Renal pelvis (tissue), 1 donor: ENCODE measurements at regions not wholly inside any gene's neighbourhood (a gene's known extent, or its start where the extent isn't known, plus 50 kb on each side); places are given as distances from the start of the nearest gene placed in this dataset.

Source experiments
- DNase-seq: peaks from one replicate; pipeline ENCODE4 v3.0.0-alpha.2; 2013

DNA sequence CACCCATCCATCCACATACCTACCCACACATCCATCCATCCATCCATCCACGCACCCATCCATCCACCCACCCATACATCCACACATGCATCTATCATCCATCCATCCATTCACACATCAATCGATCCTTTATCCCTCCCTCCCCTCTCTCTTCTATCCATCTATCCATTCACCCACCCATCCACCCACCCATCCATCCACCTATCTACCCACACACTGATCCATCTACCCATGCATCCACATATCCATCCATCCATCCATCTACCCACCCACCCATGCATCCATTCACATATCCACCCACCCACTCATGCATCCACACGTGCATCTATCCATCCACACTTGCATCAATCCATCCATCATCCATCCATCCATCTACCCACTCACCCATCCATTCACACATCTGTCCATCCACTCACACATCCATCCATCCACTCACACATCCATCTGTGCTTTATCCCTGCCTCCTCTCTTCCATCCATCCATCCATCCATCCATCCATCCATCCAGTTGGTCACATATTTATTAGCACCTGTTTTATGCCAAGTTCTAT, 366.1 kb downstream of the CTTN start:
- no peak for DNase-seq

DNA sequence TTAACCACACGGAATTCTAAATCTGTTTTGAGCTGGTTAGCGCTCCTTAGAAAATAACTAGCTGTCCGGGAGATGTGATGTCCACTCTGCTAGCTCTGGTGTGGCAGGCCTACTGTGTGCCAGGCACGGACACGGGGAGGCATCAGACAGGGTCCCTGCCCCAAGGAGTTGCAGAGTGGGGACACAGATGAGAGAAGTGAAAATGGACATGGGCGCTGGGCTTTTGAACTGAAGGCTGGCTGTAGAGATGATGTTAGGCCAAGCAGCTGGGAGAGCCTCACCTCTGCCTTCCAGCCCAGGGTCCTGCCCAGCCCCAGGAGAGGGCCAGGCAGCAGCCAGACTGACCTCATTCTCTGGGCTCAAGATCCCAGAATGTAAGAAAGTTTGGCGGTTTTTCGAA, 368.6 kb downstream of the CTTN start:
- no peak for DNase-seq

DNA sequence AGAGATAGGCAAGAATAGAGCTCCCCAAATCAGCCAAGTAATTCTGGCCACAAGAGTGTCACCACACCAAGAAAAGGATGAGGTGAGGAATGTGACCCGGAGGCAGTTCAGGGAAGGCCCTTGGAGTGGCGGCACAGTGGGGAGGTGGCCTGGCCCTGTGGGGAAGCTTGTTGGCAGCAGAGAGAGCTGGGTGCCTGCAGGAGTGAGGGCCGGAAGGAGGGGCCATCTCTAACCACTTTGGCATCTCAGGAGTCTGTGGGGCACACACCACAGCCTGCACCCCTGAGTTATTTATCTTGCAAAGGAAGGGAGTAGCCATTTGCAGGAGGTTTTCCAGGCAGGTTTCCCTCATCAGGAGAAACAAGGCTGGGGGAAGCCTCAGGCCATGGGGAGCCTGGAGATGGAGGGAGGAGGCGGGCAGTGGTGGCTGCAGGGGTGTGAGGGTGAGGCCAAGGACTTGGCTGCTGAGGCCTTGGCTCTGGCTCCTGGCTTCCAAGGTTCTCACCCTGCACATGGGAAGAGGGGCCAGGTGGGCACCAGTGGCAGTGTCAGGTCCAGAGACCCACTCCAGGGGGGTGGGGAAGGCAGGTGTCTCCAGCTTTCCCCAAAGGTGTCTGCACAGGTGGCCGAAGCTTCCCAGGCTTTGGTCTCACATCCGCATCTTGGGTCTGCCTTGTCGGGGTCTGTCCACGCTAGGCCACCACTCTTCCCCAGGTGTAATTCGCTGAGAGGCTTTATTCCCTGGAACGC, 370.2 kb downstream of the CTTN start:
- DNase-seq = no peak

DNA sequence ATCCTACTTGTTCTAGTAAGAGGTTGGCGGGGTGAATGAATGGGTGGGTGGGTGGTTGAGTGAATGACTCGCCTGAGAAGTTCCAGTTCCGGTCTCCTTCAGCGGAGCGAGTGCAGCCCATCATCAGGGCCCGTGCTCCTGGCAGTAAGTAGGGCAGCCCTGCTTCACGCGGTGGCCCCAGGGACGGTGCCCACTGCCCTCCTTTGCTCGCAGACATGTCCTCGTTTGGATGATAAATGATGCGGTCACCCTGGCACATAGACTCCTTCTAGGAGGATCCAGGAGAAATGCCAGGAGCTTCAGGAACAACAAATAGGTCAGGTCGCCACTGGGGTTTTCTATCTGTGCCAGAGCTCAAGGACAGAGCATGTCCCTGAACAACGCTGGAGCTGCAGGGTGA, 370.8 kb downstream of the CTTN start:
- DNase-seq = no peak

DNA sequence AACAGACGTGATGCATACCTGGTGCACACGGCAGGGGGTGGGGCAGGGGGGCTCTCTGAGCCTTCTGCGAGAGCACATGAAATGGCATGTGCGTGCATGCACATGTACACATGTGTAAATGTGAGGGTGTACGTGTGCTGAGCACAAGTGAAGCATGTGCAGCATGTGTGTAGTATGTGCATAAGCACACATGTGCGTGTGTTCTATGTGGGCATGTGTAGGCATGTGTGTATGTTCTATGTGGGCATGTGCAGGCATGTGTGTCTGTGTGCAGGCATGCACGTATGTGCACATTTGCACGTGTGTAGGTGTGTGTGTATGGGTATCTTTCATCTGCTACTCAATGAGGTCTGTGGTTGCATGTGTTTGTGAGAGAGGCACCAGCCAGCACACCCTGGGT, 371.2 kb downstream of the CTTN start:
- no peak for DNase-seq

DNA sequence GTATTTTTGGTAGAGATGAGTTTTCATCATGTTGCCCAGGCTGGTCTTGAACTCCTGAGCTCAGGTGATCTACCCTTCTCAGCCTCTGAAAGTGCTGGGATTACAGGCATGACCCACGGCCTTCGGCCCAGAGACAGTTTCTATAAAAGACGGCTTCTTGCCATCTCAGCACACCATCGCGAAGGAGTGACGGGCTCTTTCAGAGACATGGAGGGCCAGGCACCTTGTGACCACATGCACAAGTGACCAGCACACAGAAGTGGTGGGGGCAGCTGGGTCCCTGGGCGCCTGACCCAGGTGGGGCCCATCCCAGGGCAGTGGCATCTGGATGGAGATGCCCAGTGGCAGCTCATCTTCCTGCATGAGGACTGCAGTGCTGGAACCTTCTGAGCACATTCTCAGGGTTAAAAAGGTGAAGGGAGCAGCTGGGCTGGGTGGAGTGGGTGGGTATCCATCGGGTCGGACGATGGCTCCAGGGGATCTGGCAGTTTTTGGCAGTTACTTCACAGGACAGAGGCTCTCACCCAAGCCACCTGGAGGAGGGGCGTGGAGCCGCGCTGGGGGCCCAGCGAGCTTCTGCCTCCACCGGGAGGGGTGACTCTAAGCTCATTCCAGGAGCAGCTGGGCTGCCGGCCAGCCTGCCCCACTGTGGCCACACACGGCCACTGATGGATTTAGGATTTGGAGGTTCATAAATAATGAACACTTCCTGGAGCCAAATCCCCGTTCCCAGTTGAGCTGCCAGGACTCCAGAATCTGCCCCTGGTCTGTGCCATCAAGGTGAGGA, 373.0 kb downstream of the CTTN start:
- no peak for DNase-seq

DNA sequence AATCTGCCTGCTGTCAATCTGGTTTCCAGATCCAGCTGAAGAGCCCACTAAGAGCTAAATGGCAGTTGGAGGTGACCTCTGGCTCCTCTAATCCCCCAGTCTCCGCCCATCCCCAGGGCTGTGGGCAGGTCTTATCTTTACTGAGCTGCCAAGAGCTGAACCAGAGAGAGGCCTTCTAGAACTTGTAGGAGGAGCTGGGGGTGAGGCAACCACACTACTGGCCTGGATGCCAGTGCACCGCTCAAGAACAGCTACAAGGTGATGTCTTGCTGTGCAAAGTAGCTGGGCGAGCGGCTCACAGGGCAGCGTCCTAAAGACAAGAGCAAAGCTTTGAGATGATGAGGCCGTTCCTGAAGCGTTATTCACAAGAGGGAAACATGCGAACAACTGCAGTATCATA, 374.6 kb downstream of the CTTN start:
- no peak for DNase-seq

DNA sequence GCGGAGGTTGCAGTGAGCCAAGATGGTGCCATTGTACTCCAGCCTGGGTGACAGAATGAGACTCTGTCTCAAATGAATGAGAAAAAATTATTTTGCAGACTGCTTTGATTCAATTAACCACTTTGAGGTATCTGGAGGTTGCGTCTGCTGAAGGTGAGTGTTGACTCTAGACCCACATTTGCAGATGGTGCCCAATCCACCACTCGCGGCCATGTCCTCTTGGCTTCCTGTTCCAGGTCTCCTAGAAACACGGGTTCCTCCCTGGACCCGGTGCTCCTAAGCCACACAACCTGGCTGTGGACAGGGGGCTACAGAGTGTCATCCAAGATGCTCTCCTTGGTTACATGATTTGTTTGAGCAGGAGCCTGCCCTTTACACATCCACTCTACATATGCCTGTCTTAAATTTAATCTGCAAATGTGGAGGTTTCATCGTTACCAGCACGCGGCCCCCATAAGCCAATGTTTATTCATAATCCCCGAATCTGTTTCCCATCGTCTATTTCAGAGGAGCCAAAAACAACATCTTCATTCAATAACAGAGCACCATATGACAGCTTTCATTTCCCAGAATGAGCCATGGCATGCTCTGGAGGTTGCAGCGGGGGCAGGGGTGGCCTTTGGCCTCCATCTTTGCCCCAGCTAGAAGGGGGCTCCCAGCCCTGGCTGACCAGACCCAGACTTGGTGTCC, 377.2 kb downstream of the CTTN start:
- DNase-seq = no peak

DNA sequence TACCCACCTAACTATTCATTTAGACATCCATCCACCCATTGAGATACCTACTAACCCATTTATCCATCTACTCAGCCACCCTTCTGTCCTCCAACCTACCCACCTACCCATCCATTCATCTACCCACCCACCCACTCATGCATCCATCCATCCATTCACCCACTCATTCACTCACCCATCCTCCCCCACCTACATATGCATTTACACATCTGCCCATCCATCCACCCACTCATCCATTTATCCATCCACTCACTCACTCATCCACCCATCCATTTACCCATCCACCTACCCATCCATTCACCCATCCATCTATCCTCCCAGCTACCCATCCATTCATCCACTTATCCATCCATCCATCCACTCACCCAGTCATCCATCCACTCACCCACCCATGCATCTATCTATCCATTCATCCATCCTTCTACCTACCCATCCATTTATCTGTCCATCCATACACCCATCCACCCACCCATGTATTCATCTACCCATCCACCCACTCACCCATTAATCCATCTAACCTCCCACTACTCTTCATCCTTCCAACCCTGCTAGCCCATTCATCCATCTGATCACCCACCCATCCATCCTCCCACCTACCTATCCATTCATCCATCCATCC, 378.7 kb downstream of the CTTN start:
- DNase-seq = no peak

DNA sequence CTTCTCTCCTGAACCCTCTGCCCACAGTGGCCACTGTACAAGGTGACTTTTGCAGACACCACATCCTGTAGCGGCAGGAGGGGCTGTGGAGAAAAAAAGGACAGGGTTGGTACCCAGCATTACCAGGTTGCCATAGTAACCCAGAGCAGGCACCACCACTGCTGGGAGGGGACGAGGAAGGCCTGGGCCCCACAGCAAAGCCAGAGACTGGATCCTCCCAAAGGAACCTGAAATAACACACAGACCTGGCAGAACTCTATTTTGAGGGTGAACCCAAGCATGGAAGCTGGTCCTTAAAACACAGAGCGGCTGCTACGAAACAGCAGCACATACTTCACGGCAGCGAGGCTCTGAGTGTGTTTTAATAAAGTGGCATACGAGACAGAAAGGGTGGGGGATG, 380.6 kb downstream of the CTTN start:
- no peak for DNase-seq

DNA sequence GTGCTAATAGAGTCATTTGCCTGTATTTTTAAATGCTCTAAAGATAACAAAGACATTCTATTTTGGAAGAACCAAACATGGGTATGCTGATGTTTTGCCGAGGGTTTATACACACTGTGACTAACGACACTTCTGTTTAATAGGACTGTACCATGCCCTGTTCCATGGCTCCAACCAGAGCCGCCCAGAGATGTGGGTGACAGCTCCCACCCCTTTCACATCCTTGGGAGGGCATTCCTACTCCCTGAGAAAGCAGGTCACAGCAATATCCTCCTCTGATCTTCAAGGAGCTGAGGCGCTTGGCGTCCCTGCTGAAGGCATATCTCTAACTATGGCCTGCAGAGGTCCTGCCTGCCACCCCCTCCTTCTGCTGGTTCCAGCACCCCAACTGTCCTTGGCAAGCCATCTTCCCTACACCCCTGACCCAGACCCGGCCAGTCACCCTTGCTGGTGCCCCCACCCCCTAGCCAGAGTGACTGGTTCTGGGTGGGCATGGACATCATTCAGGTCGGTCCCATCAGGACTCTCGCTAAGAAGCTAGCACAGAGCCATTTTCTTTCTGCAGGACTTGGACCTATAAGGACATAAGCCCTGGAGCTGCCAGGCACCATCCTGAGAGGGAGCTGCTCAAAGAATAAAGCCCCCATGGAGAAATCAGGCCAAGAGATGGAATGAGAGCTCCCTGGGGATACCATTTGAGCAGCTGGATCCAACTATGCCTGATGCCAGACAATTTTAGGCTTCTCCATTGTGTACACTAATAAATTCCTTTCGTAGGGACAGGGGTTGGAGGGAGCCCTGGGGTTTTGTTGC, 381.3 kb downstream of the CTTN start:
- DNase-seq = no peak

DNA sequence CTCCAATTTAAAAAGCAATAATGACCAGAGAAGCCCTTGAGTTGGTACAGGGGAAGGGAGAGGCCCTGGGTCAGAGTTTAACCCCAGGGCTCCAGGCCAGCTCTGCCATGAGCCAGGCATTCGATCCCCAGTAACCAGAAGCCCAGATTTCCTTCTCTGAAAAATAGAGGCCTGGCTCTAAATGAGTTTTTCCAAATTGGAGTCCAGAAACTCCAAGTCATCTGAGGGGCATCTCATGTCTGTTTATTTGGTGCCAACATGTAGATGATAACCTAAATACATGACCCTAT, 381.9 kb downstream of the CTTN start:
- DNase-seq = no peak

DNA sequence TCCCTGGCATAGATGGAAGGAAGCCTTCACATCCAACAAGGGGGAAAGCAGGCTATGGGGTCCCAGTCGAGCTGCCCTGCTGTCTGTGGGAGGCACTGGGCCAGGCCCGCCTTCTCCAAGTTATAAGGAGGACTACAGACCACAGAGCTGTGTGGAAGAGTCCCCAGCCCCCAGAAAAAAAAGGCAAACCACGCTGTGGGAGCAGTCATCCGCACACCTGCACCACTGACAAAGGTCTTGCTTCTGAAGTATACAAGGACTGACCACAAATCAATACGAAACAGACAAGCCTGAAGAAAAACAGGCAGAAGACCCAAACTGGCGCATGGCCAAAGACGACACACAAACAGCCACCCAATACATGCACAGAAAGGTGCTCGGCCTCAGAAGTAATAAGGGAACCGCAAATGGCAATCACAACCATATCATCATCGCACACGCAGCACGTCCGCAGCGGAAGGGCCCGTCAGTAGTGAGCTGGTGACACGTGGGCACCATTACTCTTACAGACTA, 384.1 kb downstream of the CTTN start:
- DNase-seq = no peak

DNA sequence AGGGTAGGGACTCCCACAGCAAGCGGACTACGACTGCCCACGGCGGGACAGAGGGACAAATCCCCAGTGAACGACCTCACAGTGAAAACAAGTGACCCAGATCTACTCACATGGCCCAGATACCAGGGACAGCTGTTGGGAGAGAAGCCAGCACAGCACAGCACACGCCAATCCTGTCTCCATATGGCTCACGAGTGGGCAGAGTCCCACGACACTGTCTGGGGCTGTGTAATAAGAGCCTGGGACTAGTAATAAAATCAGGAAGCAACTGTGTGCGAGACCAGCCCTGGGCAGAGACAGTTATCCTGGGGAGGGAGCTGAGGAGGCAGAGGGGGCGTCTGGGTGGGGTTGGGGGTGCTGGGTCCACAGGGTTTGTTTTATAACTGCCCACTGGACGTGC, 385.0 kb downstream of the CTTN start:
- DNase-seq = no peak

DNA sequence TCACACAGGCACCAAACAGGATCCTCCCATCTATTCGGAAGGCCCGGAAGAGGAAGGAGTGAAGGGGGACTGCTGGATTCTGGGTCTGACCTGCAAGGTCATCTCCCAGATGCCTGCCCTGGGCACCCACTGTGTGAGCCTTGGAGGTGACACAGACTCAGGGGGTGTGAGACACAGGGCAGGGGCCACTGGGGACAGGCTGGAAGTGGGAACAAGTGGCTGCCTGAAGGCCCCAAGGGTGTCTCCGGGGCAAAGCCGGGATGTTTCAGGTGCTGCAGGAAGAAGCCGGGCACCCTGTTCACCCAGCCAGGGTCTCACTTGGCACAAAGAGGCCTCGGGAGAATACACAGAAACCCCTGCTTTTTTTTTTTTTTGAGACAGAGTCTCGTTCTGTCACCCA, 385.5 kb downstream of the CTTN start:
- DNase-seq = no peak

DNA sequence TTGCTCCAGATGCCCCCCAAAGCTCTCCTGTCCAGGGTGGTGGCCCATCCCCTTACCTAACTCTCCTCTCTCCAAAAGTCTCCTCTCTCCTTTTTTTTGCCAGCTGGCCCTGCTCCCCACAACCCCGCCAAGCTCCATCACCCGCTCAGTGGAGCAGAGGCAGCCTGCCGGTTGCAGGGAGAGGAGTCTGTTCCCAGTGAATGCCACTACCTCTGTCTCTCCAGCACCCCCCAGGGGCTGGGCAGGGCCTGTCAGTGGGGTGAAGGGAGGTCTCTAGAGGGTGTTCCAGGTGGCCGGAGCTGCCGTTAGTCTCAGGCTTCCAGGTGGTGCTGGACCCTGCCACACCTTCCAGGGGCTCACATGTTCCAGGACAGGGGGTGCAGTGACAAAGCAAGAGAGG, 387.0 kb downstream of the CTTN start:
- DNase-seq = no peak

DNA sequence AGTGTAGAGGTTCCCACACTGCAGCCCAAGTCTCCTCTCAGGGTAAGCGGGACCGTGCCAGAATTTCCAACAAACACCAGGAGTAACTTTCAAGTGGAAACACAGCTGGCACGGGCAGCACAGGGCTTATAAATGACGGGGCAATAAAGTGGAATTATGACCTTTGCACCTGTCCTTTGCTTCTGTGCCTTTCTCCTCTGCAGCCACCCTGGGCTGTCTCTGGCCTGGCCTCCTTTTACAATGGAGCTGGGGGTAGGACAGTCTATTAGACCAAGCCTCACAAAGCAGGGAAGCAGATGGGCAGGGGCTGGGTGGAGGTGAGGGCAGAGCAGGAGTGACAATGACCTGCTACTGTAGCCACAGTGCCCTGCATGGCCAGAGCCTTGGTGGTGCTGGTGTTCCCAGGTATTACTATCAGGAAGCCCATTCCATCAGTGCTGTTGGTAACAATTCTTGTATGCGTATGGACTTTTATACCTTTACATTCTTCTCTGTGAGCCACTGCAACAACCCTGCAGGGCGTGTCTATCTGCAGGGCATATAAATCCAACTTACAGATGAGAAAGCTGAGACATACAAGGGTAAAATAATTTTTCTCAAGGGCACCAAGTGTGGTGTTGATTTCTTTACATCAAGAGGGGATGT, 387.8 kb downstream of the CTTN start:
- no peak for DNase-seq

DNA sequence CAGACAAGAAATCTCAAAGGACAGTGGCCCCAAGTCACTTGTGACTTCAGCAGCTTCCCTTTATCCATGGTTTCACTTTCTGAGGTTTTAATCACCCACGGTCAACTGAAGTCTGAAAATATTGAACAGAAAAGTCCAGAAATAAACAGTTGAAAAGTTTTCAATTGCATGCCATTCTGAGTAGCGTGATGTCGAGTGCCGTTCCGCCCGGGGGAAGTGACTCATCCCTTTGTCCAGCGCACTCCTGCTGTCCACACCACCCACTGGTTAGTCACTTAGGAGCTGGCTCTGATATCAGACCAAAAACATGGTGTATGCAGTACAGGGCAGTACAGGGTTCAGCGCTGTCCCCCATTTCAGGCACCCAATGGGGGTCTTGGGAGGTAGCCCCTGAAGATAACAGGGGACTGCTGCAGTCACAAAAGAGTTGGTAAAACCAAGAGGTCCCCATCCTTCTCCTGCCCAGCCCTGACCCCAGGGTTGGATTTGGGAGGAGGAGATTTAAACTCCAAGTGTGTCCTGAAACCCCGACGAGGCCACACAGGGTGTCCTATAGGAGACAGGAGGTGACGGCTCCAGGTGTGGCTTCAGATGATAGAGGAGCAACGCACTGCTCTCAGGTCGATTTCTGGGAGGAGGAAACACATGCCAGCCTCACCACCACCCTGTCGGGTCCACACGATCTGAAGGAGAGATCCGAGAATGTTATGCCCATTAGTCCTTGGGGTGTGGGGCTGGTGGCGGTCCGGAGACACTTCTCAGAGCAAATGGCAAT, 390.1 kb downstream of the CTTN start:
- no peak for DNase-seq

DNA sequence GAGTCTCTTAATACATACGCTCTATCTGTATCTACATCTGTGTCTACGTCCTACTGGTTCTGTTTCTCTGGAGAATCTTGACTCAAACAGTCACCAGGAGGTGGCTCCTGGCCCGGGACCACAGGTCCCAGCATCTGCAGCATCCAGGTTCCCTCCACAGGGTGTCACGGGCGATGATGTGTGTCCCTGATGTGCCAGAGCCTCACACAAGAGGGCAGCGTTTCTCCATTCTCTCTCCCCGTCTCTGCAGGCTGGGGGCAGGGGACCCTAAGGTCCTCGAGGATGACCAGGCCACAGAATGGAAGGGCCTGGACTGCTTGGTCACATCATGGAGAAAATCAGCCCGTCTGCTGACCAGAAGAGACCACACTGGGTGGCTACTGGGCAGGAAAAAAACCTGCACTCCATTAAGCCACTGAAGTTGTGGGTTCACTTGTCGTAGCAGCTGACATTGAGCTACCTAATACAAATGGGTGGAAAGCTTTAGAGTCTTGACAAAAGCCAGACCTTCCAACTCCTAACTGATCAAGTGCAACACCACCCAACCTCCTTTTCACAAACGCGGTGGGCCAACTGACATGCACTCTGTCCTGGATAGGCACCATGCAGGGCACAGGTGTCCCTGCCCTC, 392.5 kb downstream of the CTTN start:
- DNase-seq = no peak
